HepG2 (cell line): ENCODE measurements at regions not wholly inside any gene's neighbourhood (a gene's known extent, or its start where the extent isn't known, plus 50 kb on each side); places are given as distances from the start of the nearest gene placed in this dataset.

Source experiments
- ATAC-seq: fragments of 200-7000 bp; cut with Tn5 transposase; 3 replicates; pipeline ENCODE4 v1.9.1; 2020; ENCODE audit warnings: mild to moderate bottlenecking, moderate library complexity
- BruUV-seq: library from RNA; stranded (reverse); fragments of 400-500 nt; replicated peaks from 2 replicates; lab custom pipeline; 2021; lab: Mats Ljungman, UMichigan
- CTCF ChIA-PET: fragments of 300-600 bp; formaldehyde crosslinking; extraction: SDS; loops from one replicate; lab custom pipeline; 2021; ENCODE audit warnings: low total read pairs, inconsistent platforms, low intra/inter-chr PET ratio; lab: Yijun Ruan, JAX
- POLR2A ChIA-PET: fragments of 350-600 bp; sonication (Branson Sonifier 250); formaldehyde crosslinking; loops from one replicate; lab custom pipeline; 2020; ENCODE audit warnings: antibody characterized with exemption, inconsistent platforms; lab: Yijun Ruan, JAX
- DNase-seq: peaks from one replicate; pipeline ENCODE4 v3.0.0-alpha.2; 2015; ENCODE audit warnings: low spot score
- FAIRE-seq: peaks from 3 replicates; lab custom pipeline; 2011; peaks lifted over from hg19 to GRCh38; lab: Jason Lieb, UNC
- H2AFZ ChIP-seq: one replicate; pipeline ENCODE4 v1.6.1; 2011; ENCODE audit warnings: low read length, inconsistent platforms
- H3K27ac ChIP-seq: fragments of 300-600 bp; 3 replicates; pipeline ENCODE4 v1.8.0; 2011; ENCODE audit warnings: mixed run types, mild to moderate bottlenecking, mixed read lengths, low read length, inconsistent platforms; ENCODE audit not compliant: insufficient read depth; ENCODE audit errors: extremely low read length
- H3K27me3 ChIP-seq, 2 experiments: fragments of 200-600 bp in 1 of 2; 2 replicates in 1 of 2; 3 replicates in 1 of 2; pipeline versions ENCODE4 v1.6.0 to v1.8.0; 2011; ENCODE audit warnings: low read length in 2 of 2, mild to moderate bottlenecking in 2 of 2, moderate library complexity in 2 of 2, inconsistent platforms in 1 of 2; ENCODE audit not compliant: insufficient read depth in 2 of 2, control insufficient read depth in 1 of 2
- H3K36me3 ChIP-seq, 2 experiments: fragments of 200-600 bp in 1 of 2; replicated peaks in 1 of 2; 2 replicates in 1 of 2; 3 replicates in 1 of 2; pipeline versions ENCODE4 v1.5.1 to v1.8.0; 2011; ENCODE audit warnings: low read length in 2 of 2, inconsistent platforms in 1 of 2; ENCODE audit not compliant: insufficient read depth in 2 of 2, control insufficient read depth in 1 of 2
- H3K4me1 ChIP-seq: 2 replicates; pipeline ENCODE4 v1.5.1; 2012; ENCODE audit warnings: low read length, inconsistent platforms; ENCODE audit not compliant: insufficient read depth
- H3K4me2 ChIP-seq: 2 replicates; pipeline ENCODE4 v1.6.0; 2011; ENCODE audit warnings: low read depth, low read length, inconsistent platforms
- H3K4me3 ChIP-seq, 3 experiments: fragments of 200-600 bp in 1 of 3; sonication (generic), shearing (Covaris generic) in 1 of 3; replicated peaks in 1 of 3; 2 replicates each; pipeline ENCODE4 v1.5.1; 2011 to 2016; ENCODE audit warnings: low read length in 3 of 3, inconsistent platforms in 2 of 3, low read depth in 2 of 3, mild to moderate bottlenecking in 2 of 3, control low read depth in 1 of 3, mixed read lengths in 1 of 3; ENCODE audit not compliant: insufficient read depth in 1 of 3
- H3K79me2 ChIP-seq: one replicate; pipeline ENCODE4 v1.6.1; 2011; ENCODE audit warnings: low read length, inconsistent platforms; ENCODE audit not compliant: insufficient read depth
- H3K9ac ChIP-seq: 2 replicates; pipeline ENCODE4 v1.6.0; 2011; ENCODE audit warnings: mild to moderate bottlenecking, low read depth, low read length, inconsistent platforms; ENCODE audit not compliant: insufficient read depth
- H3K9me3 ChIP-seq: 2 replicates; pipeline ENCODE4 v1.5.1; 2012; ENCODE audit warnings: mild to moderate bottlenecking, low read length
- H4K20me1 ChIP-seq: 2 replicates; pipeline ENCODE4 v1.6.0; 2011; ENCODE audit warnings: inconsistent platforms, mild to moderate bottlenecking, low read length, moderate library complexity; ENCODE audit not compliant: insufficient read depth
- ARNT2 ChIP-seq: sonication (generic); formaldehyde crosslinking; IDR thresholded peaks from 2 replicates; pipeline ENCODE4 v1.8.0; 2022; ENCODE audit warnings: mild to moderate bottlenecking, low read depth, missing genetic modification reagents, moderate library complexity
- BCL6 ChIP-seq: IDR thresholded peaks from 2 replicates; pipeline ENCODE4 v1.6.1; 2016; ENCODE audit warnings: missing genetic modification reagents, missing compliant biosample characterization
- CENPX ChIP-seq: sonication (generic); formaldehyde crosslinking; IDR thresholded peaks from 2 replicates; pipeline ENCODE4 v1.9.0; 2021; ENCODE audit warnings: mild to moderate bottlenecking, missing genetic modification reagents, moderate library complexity
- ELF4 ChIP-seq: sonication (generic); formaldehyde crosslinking; IDR thresholded peaks from 2 replicates; pipeline ENCODE4 v1.5.0; 2020; ENCODE audit warnings: missing genetic modification reagents, mild to moderate bottlenecking, moderate library complexity, borderline replicate concordance
- HBP1 ChIP-seq: IDR thresholded peaks from 2 replicates; pipeline ENCODE4 v1.6.1; 2016; ENCODE audit warnings: low read depth, control low read depth
- HOXA5 ChIP-seq: sonication (generic); formaldehyde crosslinking; IDR thresholded peaks from 2 replicates; pipeline ENCODE4 v1.4.0; 2020; ENCODE audit warnings: missing genetic modification reagents
- KDM2A ChIP-seq: sonication (generic); formaldehyde crosslinking; IDR thresholded peaks from 2 replicates; pipeline ENCODE4 v1.4.0; 2020; ENCODE audit warnings: low read depth, missing genetic modification reagents, borderline replicate concordance
- MXI1 ChIP-seq: IDR thresholded peaks from 3 replicates; pipeline ENCODE4 v1.6.1; 2012; ENCODE audit warnings: low read depth, low read length, inconsistent platforms, borderline replicate concordance
- NCOR1 ChIP-seq: fragments of 200-600 bp; sonication (generic); IDR thresholded peaks from 2 replicates; pipeline ENCODE4 v1.7.0; 2017; ENCODE audit warnings: antibody characterized with exemption, low read length, borderline replicate concordance
- NFYC ChIP-seq: IDR thresholded peaks from 2 replicates; pipeline ENCODE4 v1.6.1; 2016; ENCODE audit warnings: missing genetic modification reagents, missing compliant biosample characterization
- NR2F1 ChIP-seq, 2 experiments: fragments of 450-650 bp in 1 of 2; formaldehyde crosslinking in 1 of 2; IDR thresholded peaks; 2 replicates each; pipeline versions ENCODE4 v1.5.0 to v1.6.1; 2016 to 2020; ENCODE audit warnings: mild to moderate bottlenecking in 1 of 2, missing compliant biosample characterization in 1 of 2, missing genetic modification reagents in 1 of 2, moderate library complexity in 1 of 2
- SP2 ChIP-seq: sonication (generic); formaldehyde crosslinking; IDR thresholded peaks from 2 replicates; pipeline ENCODE4 v1.5.1; 2020; ENCODE audit warnings: mild to moderate bottlenecking, missing genetic modification reagents
- THYN1 ChIP-seq: sonication (generic); formaldehyde crosslinking; IDR thresholded peaks from 2 replicates; pipeline ENCODE4 v1.8.1; 2023; ENCODE audit warnings: low read depth, mild to moderate bottlenecking, moderate library complexity, missing genetic modification reagents, borderline replicate concordance
- TOPORS ChIP-seq: sonication (generic); formaldehyde crosslinking; IDR thresholded peaks from 2 replicates; pipeline ENCODE4 v1.8.0; 2023; ENCODE audit warnings: mild to moderate bottlenecking, missing genetic modification reagents
- U2AF1 ChIP-seq: fragments of 200-400 bp; formaldehyde crosslinking; optimal IDR thresholded peaks from 2 replicates; pipeline ENCODE3; 2017; ENCODE audit warnings: mild to moderate bottlenecking, low read depth, low read length
- U2AF2 ChIP-seq: fragments of 200-400 bp; formaldehyde crosslinking; IDR thresholded peaks from 2 replicates; pipeline ENCODE4 v1.6.1; 2017; ENCODE audit warnings: low read depth, mild to moderate bottlenecking, low read length
- ZBTB21 ChIP-seq: sonication (generic); formaldehyde crosslinking; IDR thresholded peaks from 2 replicates; pipeline ENCODE4 v1.4.0; 2020; ENCODE audit warnings: missing genetic modification reagents
- ZBTB37 ChIP-seq: sonication (generic); formaldehyde crosslinking; IDR thresholded peaks from 2 replicates; pipeline ENCODE4 v1.4.0; 2020; ENCODE audit warnings: mild to moderate bottlenecking, missing genetic modification reagents
- ZNF10 ChIP-seq: sonication (generic); formaldehyde crosslinking; IDR thresholded peaks from 2 replicates; pipeline ENCODE4 v1.4.0; 2020; ENCODE audit warnings: mild to moderate bottlenecking, low read depth, missing genetic modification reagents, borderline replicate concordance
- ZNF260 ChIP-seq: sonication (generic); formaldehyde crosslinking; IDR thresholded peaks from 2 replicates; pipeline ENCODE4 v1.4.0; 2020; ENCODE audit warnings: missing genetic modification reagents, low read depth, mild to moderate bottlenecking, borderline replicate concordance
- ZNF274 ChIP-seq: sonication (generic); formaldehyde crosslinking; IDR thresholded peaks from 2 replicates; pipeline ENCODE4 v1.5.1; 2020; ENCODE audit warnings: mild to moderate bottlenecking, missing genetic modification reagents
- ZNF343 ChIP-seq: sonication (generic); formaldehyde crosslinking; IDR thresholded peaks from 2 replicates; pipeline ENCODE4 v1.4.0; 2020; ENCODE audit warnings: mild to moderate bottlenecking, missing genetic modification reagents
- ZNF460 ChIP-seq: sonication (generic); formaldehyde crosslinking; IDR thresholded peaks from 2 replicates; pipeline ENCODE4 v1.5.1; 2020; ENCODE audit warnings: missing genetic modification reagents, mild to moderate bottlenecking, borderline replicate concordance
- ZNF546 ChIP-seq: sonication (generic); formaldehyde crosslinking; conservative IDR thresholded peaks from 2 replicates; pipeline ENCODE4 v1.8.1; 2023; ENCODE audit warnings: mild to moderate bottlenecking, missing genetic modification reagents
- ZNF615 ChIP-seq: sonication (generic); formaldehyde crosslinking; IDR thresholded peaks from 2 replicates; pipeline ENCODE4 v1.5.0; 2020; ENCODE audit warnings: mild to moderate bottlenecking, missing genetic modification reagents, borderline replicate concordance
- WGBS: methylation state at CpG from one replicate; pipeline ENCODE4 v1.1.6; 2017; ENCODE audit warnings: low lambda C conversion rate; 5-methylcytosine and 5-hydroxymethylcytosine counted together
- in situ Hi-C: cut with HindIII; loops from 2 replicates; pipeline ENCODE4 v1.10.0; 2017; ENCODE audit warnings: low pct_unique_long_range_greater_than_20kb; ENCODE audit not compliant: extremely low pct_ligation_motif_present
- intact Hi-C: fragments of 100-400 bp; cut with micrococcal nuclease; formaldehyde crosslinking; loops from one replicate; pipeline ENCODE4 v1.10.0; 2022; ENCODE audit not compliant: unreplicated experiment

GRCh38 chr5:103452666-103453065 is 109.9 kb downstream of the NUDT12 start (continued):
- TF ChIP-seq HBP1 (no peak), HOXA5 (CRISPR knock-in tag) (no peak), KDM2A (CRISPR knock-in tag) (no peak), NCOR1 (no peak), ZNF343 (no peak), ZNF10 (CRISPR knock-in tag) (no peak), NR2F1 (CRISPR knock-in tag; IDR thresholded peaks at IDR 0.05) (no peak)
- TF ChIP-seq, all 625 proteins: peak for 0

GRCh38 chr5:103452089-103452488 is 110.5 kb downstream of the NUDT12 start:
- in situ Hi-C loops (no loop called here), intact Hi-C loops (no loop called here)
- Histone ChIP-seq H3K9me3 (no peaks in the 10 kb centered on the region), H3K79me2 (no peaks in the 10 kb centered on the region), H3K9ac (no peak overlapping the region), H3K27me3 (no peaks in the 10 kb centered on the region), H4K20me1 (no peaks in the 10 kb centered on the region), H3K27ac (no peak overlapping the region), H3K4me3 (no peak overlapping the region), H2AFZ (no peak overlapping the region), H3K4me1 (no peaks in the 10 kb centered on the region), H3K36me3 (no peaks in the 10 kb centered on the region), H3K4me2 (no peak overlapping the region)
- no TSS peak for BruUV-seq
- ATAC-seq: no peak
- POLR2A ChIA-PET: no interaction called here
- WGBS: 9% methylated on average over 4 of the region's 4 CpGs
- no peak for FAIRE-seq
- DNase-seq: no peak
- CTCF ChIA-PET: no interaction called here
- TF ChIP-seq ZNF460 (CRISPR knock-in tag) (no peak), CENPX (no peak), ZNF274 (CRISPR knock-in tag) (no peak), ZNF260 (CRISPR knock-in tag) (no peak), TOPORS (CRISPR knock-in tag) (no peak), NFYC (CRISPR knock-in tag) (no peak), MXI1 (no peak), ARNT2 (no peak), U2AF1 (no peak), U2AF2 (no peak), ZBTB21 (CRISPR knock-in tag) (no peak), ZBTB37 (CRISPR knock-in tag) (no peak), ZNF546 (CRISPR knock-in tag) (no peak), BCL6 (CRISPR knock-in tag) (no peak), THYN1 (no peak), SP2 (CRISPR knock-in tag) (no peak), ELF4 (CRISPR knock-in tag) (no peak), ZNF615 (CRISPR knock-in tag) (no peak)
